Hepatocyte (in vitro differentiated cells): ENCODE measurements at regions not wholly inside any gene's neighbourhood (a gene's known extent, or its start where the extent isn't known, plus 50 kb on each side); places are given as distances from the start of the nearest gene placed in this dataset.

Source experiments
- DNase-seq: peaks from one replicate; pipeline ENCODE4 v3.0.0-alpha.2; 2016; ENCODE audit warnings: low spot score
- H2AFZ ChIP-seq: fragments of 200-600 bp; sonication (generic); 2 replicates; pipeline ENCODE4 v1.6.0; 2016; ENCODE audit warnings: antibody characterized with exemption, mild to moderate bottlenecking
- H3K27ac ChIP-seq: fragments of 200-600 bp; sonication (generic); 2 replicates; pipeline ENCODE4 v1.5.1; 2016; ENCODE audit warnings: mild to moderate bottlenecking
- H3K27me3 ChIP-seq: fragments of 200-600 bp; sonication (generic); 2 replicates; pipeline ENCODE4 v1.6.1; 2016
- H3K36me3 ChIP-seq: fragments of 200-600 bp; sonication (generic); replicated peaks from 2 replicates; pipeline ENCODE4 v1.5.1; 2016; ENCODE audit warnings: low read depth; ENCODE audit not compliant: insufficient read depth
- H3K4me1 ChIP-seq: fragments of 200-600 bp; sonication (generic); 2 replicates; pipeline ENCODE4 v1.5.1; 2016; ENCODE audit warnings: mild to moderate bottlenecking, moderate library complexity; ENCODE audit not compliant: insufficient read depth
- H3K4me2 ChIP-seq: fragments of 200-600 bp; sonication (generic); 2 replicates; pipeline ENCODE4 v1.6.0; 2016
- H3K4me3 ChIP-seq: fragments of 200-600 bp; sonication (generic); 2 replicates; pipeline ENCODE4 v1.5.1; 2016; ENCODE audit warnings: mild to moderate bottlenecking
- H3K79me2 ChIP-seq: fragments of 200-600 bp; sonication (generic); 2 replicates; pipeline ENCODE4 v1.6.0; 2017; ENCODE audit warnings: mild to moderate bottlenecking
- H3K9me2 ChIP-seq: fragments of 200-600 bp; sonication (generic); replicated peaks from 2 replicates; pipeline ENCODE4 v1.6.0; 2017; ENCODE audit warnings: mild to moderate bottlenecking; ENCODE audit not compliant: insufficient read depth
- H3K9me3 ChIP-seq: fragments of 200-600 bp; sonication (generic); 2 replicates; pipeline ENCODE4 v1.5.1; 2016; ENCODE audit warnings: low read depth, mild to moderate bottlenecking
- H4K20me1 ChIP-seq: fragments of 200-600 bp; sonication (generic); 2 replicates; pipeline ENCODE4 v1.6.0; 2016; ENCODE audit warnings: mild to moderate bottlenecking; ENCODE audit not compliant: insufficient read depth, poor library complexity, severe bottlenecking
- EZH2 ChIP-seq: fragments of 200-600 bp; sonication (generic); IDR thresholded peaks from 2 replicates; pipeline ENCODE4 v1.6.1; 2016; ENCODE audit warnings: antibody characterized with exemption, mild to moderate bottlenecking, borderline replicate concordance
- EZH2phosphoT487 ChIP-seq: fragments of 200-600 bp; sonication (generic); IDR thresholded peaks from one replicate; pipeline ENCODE4 v1.6.1; 2018; ENCODE audit warnings: antibody characterized with exemption, mild to moderate bottlenecking, low read depth, moderate library complexity; ENCODE audit not compliant: unreplicated experiment, severe bottlenecking
- WGBS: methylation state at CpG from one replicate; pipeline ENCODE4 v1.1.6; 2016; ENCODE audit warnings: low lambda C conversion rate; ENCODE audit errors: missing lambda C conversion rate; 5-methylcytosine and 5-hydroxymethylcytosine counted together
- TF ChIP-seq, protein P1 (sequence below): fragments of 200-600 bp; sonication (generic); IDR thresholded peaks from 2 replicates; pipeline ENCODE4 v1.5.1; 2016; ENCODE audit warnings: antibody characterized with exemption, mild to moderate bottlenecking; ENCODE audit not compliant: poor library complexity

DNA sequence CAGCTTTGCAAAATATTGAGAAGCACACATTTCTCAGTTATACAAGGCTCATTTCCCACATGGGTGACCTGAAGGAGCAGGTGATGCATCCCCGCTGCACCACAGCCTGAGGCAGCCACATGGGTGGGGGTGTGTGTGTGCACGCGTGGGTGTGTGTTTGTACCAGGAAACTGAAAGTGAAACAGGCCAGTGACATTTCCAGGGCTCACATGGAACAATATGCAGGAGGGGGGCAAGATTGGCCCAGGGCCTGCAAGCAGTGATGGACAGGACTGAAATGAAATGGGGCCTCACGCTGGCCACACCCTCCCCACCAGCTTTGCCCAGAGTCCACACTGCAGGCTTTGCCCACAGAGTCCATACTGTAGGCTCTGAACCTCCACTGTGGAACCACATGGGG is 154.2 kb upstream of the PARP11 start:
- Histone ChIP-seq H4K20me1 (no peaks in the 10 kb centered on the region), H3K4me1 (peaks cover 23% of the 10 kb centered on the region)

DNA sequence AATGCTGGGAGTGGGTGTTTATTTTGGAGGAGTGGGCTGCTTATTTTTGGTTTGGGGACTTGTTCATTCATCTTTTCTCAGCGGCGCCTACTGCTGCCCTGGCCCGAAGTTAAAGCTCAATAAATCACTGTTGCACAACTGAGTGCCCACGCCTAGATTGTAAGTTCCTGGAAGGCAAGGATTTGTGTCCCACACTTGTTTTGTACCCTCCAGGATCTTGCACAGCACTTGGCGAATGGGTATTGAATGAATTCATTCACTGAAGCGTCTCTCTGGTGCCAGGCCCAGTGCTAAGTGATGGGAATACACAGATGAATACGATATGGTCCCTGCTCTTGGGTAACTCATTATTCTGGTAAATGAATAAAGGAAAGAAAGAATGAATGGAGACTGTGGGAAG is 153.3 kb upstream of the PARP11 start:
- WGBS: 87% methylated on average over 7 of the region's 7 CpGs
- H3K79me2 ChIP-seq: no peaks in the 10 kb centered on the region
- no peaks in the 10 kb centered on the region for H3K9me3 ChIP-seq
- no peak overlapping the region for H3K4me3 ChIP-seq
- no peaks in the 10 kb centered on the region for H4K20me1 ChIP-seq
- DNase-seq: no peak
- no peaks in the 10 kb centered on the region for H3K36me3 ChIP-seq
- no peak overlapping the region for H3K27ac ChIP-seq
- H3K9me2 ChIP-seq: no peaks in the 10 kb centered on the region
- H2AFZ ChIP-seq: no peak overlapping the region
- no peaks in the 10 kb centered on the region for H3K27me3 ChIP-seq
- peaks cover 17% of the 10 kb centered on the region for H3K4me1 ChIP-seq
- TF ChIP-seq, protein P1, sequence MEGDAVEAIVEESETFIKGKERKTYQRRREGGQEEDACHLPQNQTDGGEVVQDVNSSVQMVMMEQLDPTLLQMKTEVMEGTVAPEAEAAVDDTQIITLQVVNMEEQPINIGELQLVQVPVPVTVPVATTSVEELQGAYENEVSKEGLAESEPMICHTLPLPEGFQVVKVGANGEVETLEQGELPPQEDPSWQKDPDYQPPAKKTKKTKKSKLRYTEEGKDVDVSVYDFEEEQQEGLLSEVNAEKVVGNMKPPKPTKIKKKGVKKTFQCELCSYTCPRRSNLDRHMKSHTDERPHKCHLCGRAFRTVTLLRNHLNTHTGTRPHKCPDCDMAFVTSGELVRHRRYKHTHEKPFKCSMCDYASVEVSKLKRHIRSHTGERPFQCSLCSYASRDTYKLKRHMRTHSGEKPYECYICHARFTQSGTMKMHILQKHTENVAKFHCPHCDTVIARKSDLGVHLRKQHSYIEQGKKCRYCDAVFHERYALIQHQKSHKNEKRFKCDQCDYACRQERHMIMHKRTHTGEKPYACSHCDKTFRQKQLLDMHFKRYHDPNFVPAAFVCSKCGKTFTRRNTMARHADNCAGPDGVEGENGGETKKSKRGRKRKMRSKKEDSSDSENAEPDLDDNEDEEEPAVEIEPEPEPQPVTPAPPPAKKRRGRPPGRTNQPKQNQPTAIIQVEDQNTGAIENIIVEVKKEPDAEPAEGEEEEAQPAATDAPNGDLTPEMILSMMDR: no peak
- TF ChIP-seq EZH2phosphoT487: no peak
- TF ChIP-seq EZH2: no peak
- no peak overlapping the region for H3K4me2 ChIP-seq

More for the DNA sequence above, 154.2 kb upstream of the PARP11 start:
- H3K27ac ChIP-seq: no peak overlapping the region
- H2AFZ ChIP-seq: no peak overlapping the region
- no peaks in the 10 kb centered on the region for H3K9me3 ChIP-seq
- no peaks in the 10 kb centered on the region for H3K79me2 ChIP-seq
- H3K9me2 ChIP-seq: no peaks in the 10 kb centered on the region
- no peak for TF ChIP-seq EZH2
- TF ChIP-seq, protein P1: no peak
- DNase-seq: peak; percentile 43
- H3K4me2 ChIP-seq: no peak overlapping the region
- H3K36me3 ChIP-seq: no peaks in the 10 kb centered on the region
- no peaks in the 10 kb centered on the region for H3K27me3 ChIP-seq
- WGBS: 79% methylated on average over 4 of the region's 4 CpGs
- no peak overlapping the region for H3K4me3 ChIP-seq

DNA sequence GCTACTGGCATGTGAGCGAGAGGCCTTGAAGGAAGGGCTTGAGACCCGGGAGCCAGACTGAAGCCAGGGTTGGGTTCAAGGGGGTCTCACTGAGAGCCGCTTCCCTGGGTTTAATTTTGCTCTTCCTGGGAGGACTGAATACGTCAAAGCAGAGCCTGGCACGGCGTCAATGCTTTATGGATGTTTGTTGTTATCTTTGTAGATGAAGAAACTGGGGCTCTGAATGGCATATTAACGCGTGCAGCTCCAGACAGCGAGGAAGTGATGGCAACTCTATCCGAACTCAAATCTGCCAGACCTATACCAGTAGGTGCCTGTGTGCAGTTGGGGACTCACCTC is 152.8 kb upstream of the PARP11 start:
- no peak for TF ChIP-seq EZH2
- TF ChIP-seq, protein P1: no peak
- H3K4me3 ChIP-seq: no peak overlapping the region
- H3K27me3 ChIP-seq: no peaks in the 10 kb centered on the region
- H3K27ac ChIP-seq: peak overlapping the region; percentile 28
- no peaks in the 10 kb centered on the region for H3K36me3 ChIP-seq
- 72% methylated on average over 10 of the region's 10 CpGs for WGBS
- H3K9me3 ChIP-seq: no peaks in the 10 kb centered on the region
- no peaks in the 10 kb centered on the region for H3K79me2 ChIP-seq
- H3K9me2 ChIP-seq: no peaks in the 10 kb centered on the region
- H3K4me2 ChIP-seq: no peak overlapping the region
- H2AFZ ChIP-seq: peak overlapping the region; percentile 11
- DNase-seq: no peak
- H4K20me1 ChIP-seq: no peaks in the 10 kb centered on the region
- peaks cover 16% of the 10 kb centered on the region for H3K4me1 ChIP-seq
